ENCODE measurements at regions not wholly inside any gene's neighbourhood (a gene's known extent, or its start where the extent isn't known, plus 50 kb on each side); places are given as distances from the start of the nearest gene placed in this dataset.
"Not testable (repeated sequence)": the region's sequence is repeated elsewhere in the genome, so short reads cannot be mapped to it uniquely, and the experiment has no call there.

- peaks cover 9% of the 10 kb centered on the region for H3K9me3 Mint-ChIP-seq (ENCODE audit: unreplicated experiment)
Measured at GRCh38 chr9:109641372-109641659, 138.7 kb upstream of the PALM2AKAP2 start.

GRCh38 chr9:109652112-109652511 lies 127.9 kb upstream of the PALM2AKAP2 start:
- peaks cover 24% of the 10 kb centered on the region for H3K27me3 Mint-ChIP-seq (ENCODE audit: unreplicated experiment)

More at GRCh38 chr9:109641372-109641659, 138.7 kb upstream of the PALM2AKAP2 start:
- Mint-ChIP-seq H3K36me3 (ENCODE audit: unreplicated experiment) (no peaks in the 10 kb centered on the region), H3K4me3 (ENCODE audit: unreplicated experiment) (peak overlapping the region; percentile 74), H3K27ac (ENCODE audit: unreplicated experiment) (peak overlapping the region; percentile 59), H3K4me1 (ENCODE audit: unreplicated experiment) (peaks cover 9% of the 10 kb centered on the region), H3K27me3 (ENCODE audit: unreplicated experiment) (peaks cover 56% of the 10 kb centered on the region)
- no peak for TF ChIP-seq CTCF (IDR thresholded peaks at IDR 0.05)
- no peak for DNase-seq (ENCODE audit: extremely low spot score, unreplicated experiment)

GRCh38 chr9:109652971-109653370 lies 127.0 kb upstream of the PALM2AKAP2 start:
- H3K4me3 Mint-ChIP-seq (ENCODE audit: unreplicated experiment) = no peak overlapping the region
- TF ChIP-seq CTCF (IDR thresholded peaks at IDR 0.05) = peak; percentile 60
- DNase-seq (ENCODE audit: extremely low spot score, unreplicated experiment) = no peak
- H3K27ac Mint-ChIP-seq (ENCODE audit: unreplicated experiment) = no peak overlapping the region
- H3K36me3 Mint-ChIP-seq (ENCODE audit: unreplicated experiment) = no peaks in the 10 kb centered on the region
- H3K27me3 Mint-ChIP-seq (ENCODE audit: unreplicated experiment) = peaks cover 28% of the 10 kb centered on the region
- H3K4me1 Mint-ChIP-seq (ENCODE audit: unreplicated experiment) = peaks cover 2% of the 10 kb centered on the region
- no peaks in the 10 kb centered on the region for H3K9me3 Mint-ChIP-seq (ENCODE audit: unreplicated experiment)

More at GRCh38 chr9:109652112-109652511, 127.9 kb upstream of the PALM2AKAP2 start:
- no peak for TF ChIP-seq CTCF (IDR thresholded peaks at IDR 0.05)
- Mint-ChIP-seq H3K4me1 (ENCODE audit: unreplicated experiment) (peaks cover 2% of the 10 kb centered on the region), H3K36me3 (ENCODE audit: unreplicated experiment) (no peaks in the 10 kb centered on the region), H3K27ac (ENCODE audit: unreplicated experiment) (no peak overlapping the region), H3K4me3 (ENCODE audit: unreplicated experiment) (no peak overlapping the region), H3K9me3 (ENCODE audit: unreplicated experiment) (no peaks in the 10 kb centered on the region)
- no peak for DNase-seq (ENCODE audit: extremely low spot score, unreplicated experiment)

GRCh38 chr9:109653470-109653869 lies 126.5 kb upstream of the PALM2AKAP2 start:
- Mint-ChIP-seq H3K9me3 (ENCODE audit: unreplicated experiment) (no peaks in the 10 kb centered on the region), H3K27me3 (ENCODE audit: unreplicated experiment) (peaks cover 25% of the 10 kb centered on the region), H3K4me1 (ENCODE audit: unreplicated experiment) (peaks cover 2% of the 10 kb centered on the region), H3K4me3 (ENCODE audit: unreplicated experiment) (no peak overlapping the region), H3K36me3 (ENCODE audit: unreplicated experiment) (no peaks in the 10 kb centered on the region), H3K27ac (ENCODE audit: unreplicated experiment) (no peak overlapping the region)
- no peak for DNase-seq (ENCODE audit: extremely low spot score, unreplicated experiment)
- TF ChIP-seq CTCF (IDR thresholded peaks at IDR 0.05) = no peak

GRCh38 chr9:109663978-109664377 lies 116.0 kb upstream of the PALM2AKAP2 start:
- H3K4me1 Mint-ChIP-seq (ENCODE audit: unreplicated experiment); DNase-seq (ENCODE audit: extremely low spot score, unreplicated experiment); H3K36me3 Mint-ChIP-seq (ENCODE audit: unreplicated experiment); H3K4me3 Mint-ChIP-seq (ENCODE audit: unreplicated experiment); H3K27ac Mint-ChIP-seq (ENCODE audit: unreplicated experiment): not testable (repeated sequence)
- Mint-ChIP-seq H3K27me3 (ENCODE audit: unreplicated experiment) (peaks cover 45% of the 10 kb centered on the region), H3K9me3 (ENCODE audit: unreplicated experiment) (peaks cover 19% of the 10 kb centered on the region)

- H3K4me3 Mint-ChIP-seq (ENCODE audit: unreplicated experiment); H3K27ac Mint-ChIP-seq (ENCODE audit: unreplicated experiment); H3K4me1 Mint-ChIP-seq (ENCODE audit: unreplicated experiment); H3K36me3 Mint-ChIP-seq (ENCODE audit: unreplicated experiment); DNase-seq (ENCODE audit: extremely low spot score, unreplicated experiment): not testable (repeated sequence)
- Mint-ChIP-seq H3K9me3 (ENCODE audit: unreplicated experiment) (peaks cover 19% of the 10 kb centered on the region), H3K27me3 (ENCODE audit: unreplicated experiment) (peaks cover 56% of the 10 kb centered on the region)
Measured at GRCh38 chr9:109665736-109666135, 114.3 kb upstream of the PALM2AKAP2 start.
